ENCODE measurements at regions not wholly inside any gene's neighbourhood (a gene's known extent, or its start where the extent isn't known, plus 50 kb on each side); places are given as distances from the start of the nearest gene placed in this dataset.

GRCh38 chrX:21056622-21057021 lies 317.6 kb upstream of the CNKSR2 start:
- no peak for DNase-seq (ENCODE audit: low read depth)

DNA sequence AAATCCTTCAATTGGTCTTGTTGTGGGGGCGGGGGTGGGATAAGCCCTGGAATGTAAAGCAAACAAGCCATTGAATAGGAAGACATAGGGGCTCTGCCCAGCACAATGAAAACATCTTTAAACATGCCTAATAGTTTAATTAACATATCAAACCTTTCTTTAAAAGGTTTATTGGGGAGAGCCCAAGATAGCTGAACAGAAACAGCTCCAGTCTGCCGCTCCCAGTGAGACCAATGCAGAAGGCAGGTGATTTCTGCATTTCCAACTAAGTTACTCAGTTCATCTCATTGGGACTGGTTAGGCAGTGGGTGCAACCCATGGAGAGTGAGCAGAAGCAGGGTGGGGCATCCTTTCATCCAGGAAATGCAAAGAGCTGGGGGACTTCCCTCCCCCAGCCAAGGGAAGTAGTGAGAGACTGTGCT lies 327.2 kb upstream of the CNKSR2 start:
- no peak for DNase-seq (ENCODE audit: low read depth)

DNA sequence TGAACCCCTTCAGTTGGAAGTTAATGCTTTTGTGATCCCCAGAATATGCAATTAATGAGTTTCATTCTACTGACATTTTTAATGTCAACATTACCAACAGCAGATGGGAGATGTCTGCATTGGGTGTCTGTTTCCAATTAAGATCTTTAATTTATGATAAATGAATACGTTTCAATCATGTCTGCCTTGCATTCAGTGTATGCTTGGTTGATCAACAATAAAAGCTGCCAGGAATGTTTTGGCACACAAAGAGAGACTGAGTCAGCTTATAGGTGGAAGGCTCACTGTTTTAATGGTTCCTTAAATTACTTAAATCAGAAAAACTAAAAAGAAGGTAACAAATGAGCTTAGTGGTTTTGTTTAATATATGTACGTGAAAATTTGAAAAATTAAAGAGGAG lies 359.9 kb upstream of the CNKSR2 start:
- no peak for DNase-seq (ENCODE audit: low read depth)

DNA sequence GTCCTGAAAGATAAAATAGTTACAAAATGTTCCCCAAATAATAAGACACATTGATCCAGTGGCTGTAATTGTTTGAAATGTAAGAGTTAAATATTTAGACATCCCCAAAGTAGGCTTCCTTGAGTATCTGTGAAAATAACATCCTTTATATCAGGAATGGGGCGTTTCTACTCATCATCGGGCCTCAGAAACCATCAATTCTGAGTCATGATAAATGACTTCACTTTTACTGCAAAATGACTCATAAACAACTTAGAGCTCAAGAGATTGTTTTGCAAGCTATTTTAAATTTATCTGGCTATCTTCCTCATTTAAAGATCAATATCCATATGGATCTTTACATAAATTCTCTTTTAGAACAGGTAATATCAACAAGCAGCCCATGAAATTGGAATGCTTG lies 369.4 kb upstream of the CNKSR2 start:
- no peak for DNase-seq (ENCODE audit: low read depth)

- DNase-seq (ENCODE audit: low read depth): no peak
These were observed 378.4 kb upstream of the CNKSR2 start for GRCh38 chrX:20995829-20996228.

GRCh38 chrX:20989361-20989760 lies 384.9 kb upstream of the CNKSR2 start:
- no peak for DNase-seq (ENCODE audit: low read depth)

DNA sequence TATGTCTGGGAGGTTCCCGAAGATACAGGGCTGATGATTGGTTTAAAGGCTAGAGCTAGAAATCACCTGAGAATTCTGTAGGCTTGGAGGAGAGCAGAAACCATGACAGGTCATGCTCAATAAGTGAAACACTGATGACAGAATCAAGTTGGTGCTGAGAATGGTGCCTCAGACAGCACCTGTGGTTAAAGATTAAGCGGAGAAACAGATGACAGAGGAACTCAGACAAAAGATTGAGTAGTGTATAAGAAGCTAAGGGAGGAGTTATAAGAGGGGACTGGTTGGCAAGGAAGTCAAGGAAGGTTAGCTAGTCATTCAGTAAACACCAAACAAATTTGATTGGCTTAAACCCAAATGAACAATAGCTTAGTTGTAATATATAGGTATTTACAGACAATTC lies 385.4 kb upstream of the CNKSR2 start:
- DNase-seq (ENCODE audit: low read depth): no peak

DNA sequence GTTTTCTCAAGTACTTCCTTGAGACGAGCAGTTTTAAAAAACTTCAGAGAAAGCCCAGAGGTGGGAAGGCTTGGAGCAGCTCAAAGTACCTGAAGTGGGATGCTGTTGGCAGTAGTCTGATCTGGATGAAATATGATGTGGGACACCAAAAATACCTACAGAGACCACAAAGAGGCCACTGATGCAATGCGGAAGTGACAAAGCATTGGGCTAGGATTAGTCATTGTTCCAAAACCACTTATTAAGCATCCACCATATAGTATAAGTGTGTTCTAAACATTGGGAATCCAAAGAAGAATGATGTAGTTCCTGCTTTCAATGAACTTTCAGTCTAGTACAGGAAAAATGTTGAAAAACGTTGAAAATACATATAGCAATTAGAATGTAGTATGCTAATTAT lies 386.1 kb upstream of the CNKSR2 start:
- DNase-seq (ENCODE audit: low read depth): no peak

DNA sequence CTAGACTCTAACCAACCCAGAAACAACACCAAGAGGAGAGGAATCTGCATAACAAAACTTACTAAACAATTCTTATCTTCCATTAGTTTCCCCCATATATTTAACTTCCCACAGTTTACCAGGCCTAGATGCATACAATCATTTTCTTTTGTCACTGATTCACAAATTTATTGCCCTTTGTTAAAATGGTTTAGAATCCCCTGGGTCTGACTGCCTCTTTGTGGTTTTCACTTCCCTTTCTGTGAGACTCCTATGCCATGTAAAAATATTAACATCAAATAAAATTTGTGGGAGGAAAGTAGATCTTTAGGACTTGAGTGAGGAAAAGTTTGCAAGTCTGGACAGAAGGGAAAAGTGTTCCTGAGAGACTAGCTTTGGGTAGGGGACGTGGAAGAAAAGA lies 393.8 kb upstream of the CNKSR2 start:
- no peak for DNase-seq (ENCODE audit: low read depth)

DNA sequence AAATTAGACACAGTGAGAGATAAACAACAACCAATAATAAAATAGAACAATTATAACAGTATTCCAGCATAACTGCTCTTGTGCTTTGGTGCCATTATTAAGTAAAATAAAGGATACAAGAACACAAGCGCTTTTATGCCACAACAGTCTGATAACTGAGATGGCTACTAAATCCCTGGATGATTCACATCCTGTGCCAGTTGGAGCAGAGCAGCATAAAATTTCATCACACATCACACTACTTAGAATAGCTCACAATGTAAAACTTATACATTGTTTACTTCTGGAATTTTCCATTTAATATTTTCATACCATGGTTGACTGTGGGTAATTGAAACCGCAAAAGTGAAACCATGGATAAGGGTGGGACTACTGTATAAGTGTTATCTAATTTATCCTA lies 399.9 kb upstream of the CNKSR2 start:
- no peak for DNase-seq (ENCODE audit: low read depth)

- DNase-seq (ENCODE audit: low read depth): no peak
These were observed 401.2 kb upstream of the CNKSR2 start for GRCh38 chrX:20973038-20973437.

DNA sequence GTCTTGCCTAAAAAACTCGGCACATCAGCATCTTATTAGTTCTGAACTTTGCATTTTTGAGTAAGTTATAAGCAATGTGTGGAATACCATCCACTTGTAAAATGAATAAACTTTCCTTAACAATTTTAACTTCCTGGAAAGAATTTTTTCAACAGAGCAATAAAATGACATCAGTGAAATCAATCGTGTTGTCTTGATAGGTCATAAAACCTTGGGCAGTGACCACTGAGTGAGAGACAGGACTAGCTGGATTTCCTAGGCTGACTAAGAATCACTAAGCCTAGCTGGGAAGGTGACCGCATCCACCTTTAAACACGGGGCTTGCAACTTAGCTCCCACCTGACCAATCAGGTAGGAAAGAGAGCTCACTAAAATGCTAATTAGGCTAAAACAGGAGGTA lies 403.0 kb upstream of the CNKSR2 start:
- DNase-seq (ENCODE audit: low read depth): no peak

- no peak for DNase-seq (ENCODE audit: low read depth)
These were observed 404.7 kb upstream of the CNKSR2 start for GRCh38 chrX:20969565-20969964.

GRCh38 chrX:20968996-20969395 lies 405.2 kb upstream of the CNKSR2 start:
- no peak for DNase-seq (ENCODE audit: low read depth)

DNA sequence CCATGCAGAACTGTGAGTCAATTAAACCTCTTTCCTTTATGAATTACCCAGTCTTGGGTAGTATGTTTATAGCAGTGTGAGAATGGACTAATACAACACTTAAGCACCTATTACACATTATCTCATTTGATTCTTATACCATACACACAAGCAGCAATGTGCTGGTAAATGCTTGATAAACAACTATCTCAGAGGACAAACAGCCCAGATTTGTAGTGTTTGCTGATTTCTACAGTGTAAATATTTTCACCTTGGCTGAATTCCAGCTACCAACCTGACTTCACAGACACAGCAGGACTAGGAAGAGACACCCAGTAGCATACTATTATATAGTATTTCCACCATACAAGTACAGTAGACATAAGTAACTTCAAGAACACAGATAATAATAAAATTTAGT lies 406.5 kb upstream of the CNKSR2 start:
- DNase-seq (ENCODE audit: low read depth): no peak

DNA sequence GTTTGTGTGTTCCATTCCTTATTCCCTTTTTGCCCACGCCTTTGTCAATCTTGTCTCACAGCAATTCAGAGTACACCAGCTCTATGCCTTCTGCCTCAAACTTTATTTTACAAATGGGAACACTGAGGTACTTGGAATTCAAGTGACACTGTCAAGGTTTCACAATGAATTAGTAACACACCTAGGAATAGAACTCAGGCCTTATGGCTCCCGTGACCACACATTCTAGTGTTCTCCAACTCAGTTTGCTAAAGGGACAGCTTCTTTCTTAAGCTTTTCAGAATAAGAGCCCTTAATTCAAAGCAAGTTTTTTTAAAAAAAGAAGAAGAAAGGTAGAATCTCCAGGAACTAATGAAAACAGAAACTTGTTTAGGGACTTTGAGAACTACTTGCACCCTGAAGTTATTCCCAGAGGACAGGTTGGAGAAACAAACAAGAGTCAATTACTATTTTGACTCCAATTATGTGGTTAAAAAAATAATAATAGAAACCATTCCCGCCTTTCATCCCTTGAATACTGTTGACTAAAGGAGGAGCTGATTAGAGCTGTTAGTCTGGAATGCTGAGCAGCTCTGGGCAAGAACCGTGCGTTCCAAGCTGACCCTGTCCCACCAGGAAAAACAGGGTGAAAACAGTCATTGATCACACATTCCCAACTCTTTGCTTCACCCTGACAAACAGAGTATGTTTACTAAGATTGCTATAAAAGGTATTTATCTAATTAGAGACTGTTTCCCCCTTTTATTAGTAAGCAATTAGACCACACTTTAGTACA lies 408.8 kb upstream of the CNKSR2 start:
- no peak for DNase-seq (ENCODE audit: low read depth)

- no peak for DNase-seq (ENCODE audit: low read depth)
These were observed 420.2 kb upstream of the CNKSR2 start for GRCh38 chrX:20954014-20954413.

GRCh38 chrX:20952180-20952579 lies 422.0 kb upstream of the CNKSR2 start:
- DNase-seq (ENCODE audit: low read depth): no peak

DNA sequence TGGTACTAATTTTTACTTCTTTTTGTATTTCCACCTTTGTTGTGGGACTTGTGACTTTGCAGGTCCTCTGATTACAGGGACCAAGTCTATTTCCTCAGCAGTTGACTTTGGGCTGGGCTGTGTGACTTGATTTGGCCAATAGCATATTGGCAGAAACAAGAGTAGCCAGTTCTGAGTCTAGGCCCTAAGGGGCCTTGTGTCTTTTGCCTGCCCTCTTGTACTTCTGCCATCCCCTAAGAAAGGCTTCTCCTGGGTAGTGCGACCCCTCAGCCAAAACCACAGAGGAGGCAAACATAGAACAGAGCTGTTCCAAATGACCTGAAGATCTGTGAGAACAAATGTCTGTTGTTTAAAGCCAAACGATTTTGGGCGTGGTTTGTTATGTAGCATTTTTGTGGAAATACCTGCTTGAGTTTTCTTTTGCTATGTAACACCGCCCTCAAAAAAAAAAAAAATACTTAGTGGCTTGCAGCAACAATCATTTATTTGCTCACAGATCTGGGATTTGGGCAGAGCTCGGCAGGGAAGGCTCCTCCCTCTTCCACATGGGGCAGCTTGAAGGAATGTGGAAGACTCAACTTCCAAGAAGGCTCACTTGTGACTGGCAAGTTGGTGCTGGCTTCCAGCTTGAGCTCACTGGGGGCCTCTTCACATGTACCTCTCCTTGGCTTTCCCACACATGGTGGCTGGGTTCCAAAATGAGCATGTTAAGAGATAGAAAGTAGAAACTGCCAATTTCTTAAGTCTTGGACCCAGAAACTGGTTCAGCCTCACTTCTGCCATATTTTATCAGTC lies 423.0 kb upstream of the CNKSR2 start:
- DNase-seq (ENCODE audit: low read depth): no peak

DNA sequence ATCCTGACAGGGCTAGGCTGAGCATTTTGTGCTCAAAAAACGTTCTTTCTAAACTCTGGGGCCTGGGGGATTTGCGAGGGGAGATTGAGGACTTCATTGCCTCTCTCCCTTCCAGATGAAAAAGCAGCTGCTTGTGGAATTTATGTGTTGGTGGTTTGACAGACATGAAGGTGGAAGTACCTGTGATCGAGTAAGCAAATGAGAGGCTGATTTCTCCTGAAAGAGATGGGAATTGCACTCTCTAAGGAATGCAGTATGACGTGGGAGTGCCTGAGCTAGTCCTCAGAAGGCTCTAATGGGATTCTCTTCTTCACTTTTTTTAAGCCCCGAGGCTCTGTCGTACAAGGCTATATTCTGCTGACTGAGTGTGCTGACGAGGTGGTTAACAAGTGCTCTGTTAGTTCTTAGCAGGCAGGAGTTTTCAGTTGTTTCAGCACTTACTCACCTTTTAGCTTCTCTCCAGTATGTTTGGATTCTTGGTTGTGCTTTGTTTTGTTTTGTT lies 426.8 kb upstream of the CNKSR2 start:
- no peak for DNase-seq (ENCODE audit: low read depth)

GRCh38 chrX:20913760-20914159 lies 460.5 kb upstream of the CNKSR2 start:
- no peak for DNase-seq (ENCODE audit: low read depth)

DNA sequence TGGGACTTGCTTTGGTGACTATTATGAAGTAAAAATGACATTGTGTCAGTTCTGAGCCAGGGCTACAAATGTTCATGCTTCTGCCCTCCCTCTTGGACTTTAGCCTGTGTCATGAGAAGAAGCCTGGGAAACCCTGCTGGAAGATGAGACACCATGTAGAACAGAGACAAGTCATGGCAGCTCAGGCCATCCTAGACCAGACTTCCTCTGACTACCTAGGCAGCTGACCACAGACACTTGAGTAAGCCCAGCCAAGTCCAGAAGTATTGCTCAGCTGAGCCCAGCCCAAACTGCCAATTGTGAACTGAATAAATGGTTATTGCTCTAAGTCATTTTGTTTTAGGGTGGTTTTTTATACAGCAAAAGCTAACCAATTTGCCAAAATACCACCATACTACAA lies 467.6 kb upstream of the CNKSR2 start:
- no peak for DNase-seq (ENCODE audit: low read depth)

DNA sequence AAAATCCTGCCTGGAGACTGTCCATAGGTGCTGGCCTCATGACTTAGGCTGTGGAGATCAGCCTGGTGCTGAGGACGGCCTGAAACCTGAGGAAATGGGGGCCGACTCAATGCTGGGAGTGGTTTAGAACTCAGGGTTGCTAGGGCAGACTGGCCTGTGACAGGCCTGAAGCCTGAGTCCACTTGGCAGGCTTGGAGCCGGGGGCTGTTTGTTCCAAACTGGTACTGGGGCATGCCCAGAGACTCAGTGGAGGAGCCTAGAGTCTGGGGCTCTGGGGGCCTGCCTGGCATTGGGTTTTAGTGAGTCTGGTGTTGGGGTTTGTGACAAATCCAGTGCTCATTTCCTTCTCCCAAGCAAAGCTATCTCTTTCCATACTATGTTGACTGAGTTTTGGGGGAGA lies 489.7 kb upstream of the CNKSR2 start:
- DNase-seq (ENCODE audit: low read depth): no peak
